ENCODE measurements at regions not wholly inside any gene's neighbourhood (a gene's known extent, or its start where the extent isn't known, plus 50 kb on each side); places are given as distances from the start of the nearest gene placed in this dataset.

DNA sequence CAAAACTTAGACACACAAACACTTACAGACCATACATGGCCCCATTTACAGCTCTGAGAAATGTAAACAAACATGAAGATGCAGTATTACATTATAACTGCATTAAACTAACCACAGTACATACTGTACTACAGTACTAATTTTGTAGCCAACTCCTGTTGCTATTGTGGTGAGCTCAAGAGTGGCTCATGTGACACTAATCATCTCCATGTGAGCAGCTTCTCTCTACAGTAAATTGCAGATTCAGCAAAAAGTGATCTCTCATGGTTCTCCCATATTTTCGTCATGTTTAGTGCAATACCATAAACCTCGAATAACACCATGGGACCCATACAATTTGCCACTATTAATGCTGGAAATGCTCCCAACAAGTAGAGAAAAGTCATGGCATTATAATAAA is 860.4 kb downstream of the EPHA7 start:
- Histone ChIP-seq H3K4me3 (no peak overlapping the region), H3K9me3 (no peaks in the 10 kb centered on the region), H3K36me3 (no peaks in the 10 kb centered on the region), H3K27me3 (no peaks in the 10 kb centered on the region), H3K27ac (no peak overlapping the region), H3K4me1 (no peaks in the 10 kb centered on the region)
- DNase-seq (ENCODE audit: low spot score in 2 of 2) = no peak
- TF ChIP-seq POLR2AphosphoS5 (IDR thresholded peaks at IDR 0.05) (no peak), POLR2A (IDR thresholded peaks at IDR 0.05) (no peak)
- TF ChIP-seq, protein P1, sequence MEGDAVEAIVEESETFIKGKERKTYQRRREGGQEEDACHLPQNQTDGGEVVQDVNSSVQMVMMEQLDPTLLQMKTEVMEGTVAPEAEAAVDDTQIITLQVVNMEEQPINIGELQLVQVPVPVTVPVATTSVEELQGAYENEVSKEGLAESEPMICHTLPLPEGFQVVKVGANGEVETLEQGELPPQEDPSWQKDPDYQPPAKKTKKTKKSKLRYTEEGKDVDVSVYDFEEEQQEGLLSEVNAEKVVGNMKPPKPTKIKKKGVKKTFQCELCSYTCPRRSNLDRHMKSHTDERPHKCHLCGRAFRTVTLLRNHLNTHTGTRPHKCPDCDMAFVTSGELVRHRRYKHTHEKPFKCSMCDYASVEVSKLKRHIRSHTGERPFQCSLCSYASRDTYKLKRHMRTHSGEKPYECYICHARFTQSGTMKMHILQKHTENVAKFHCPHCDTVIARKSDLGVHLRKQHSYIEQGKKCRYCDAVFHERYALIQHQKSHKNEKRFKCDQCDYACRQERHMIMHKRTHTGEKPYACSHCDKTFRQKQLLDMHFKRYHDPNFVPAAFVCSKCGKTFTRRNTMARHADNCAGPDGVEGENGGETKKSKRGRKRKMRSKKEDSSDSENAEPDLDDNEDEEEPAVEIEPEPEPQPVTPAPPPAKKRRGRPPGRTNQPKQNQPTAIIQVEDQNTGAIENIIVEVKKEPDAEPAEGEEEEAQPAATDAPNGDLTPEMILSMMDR (IDR thresholded peaks at IDR 0.05) = no peak
- intact Hi-C loops (cut with DNase I; ENCODE audit: low total_unique reads) = no loop called here

DNA sequence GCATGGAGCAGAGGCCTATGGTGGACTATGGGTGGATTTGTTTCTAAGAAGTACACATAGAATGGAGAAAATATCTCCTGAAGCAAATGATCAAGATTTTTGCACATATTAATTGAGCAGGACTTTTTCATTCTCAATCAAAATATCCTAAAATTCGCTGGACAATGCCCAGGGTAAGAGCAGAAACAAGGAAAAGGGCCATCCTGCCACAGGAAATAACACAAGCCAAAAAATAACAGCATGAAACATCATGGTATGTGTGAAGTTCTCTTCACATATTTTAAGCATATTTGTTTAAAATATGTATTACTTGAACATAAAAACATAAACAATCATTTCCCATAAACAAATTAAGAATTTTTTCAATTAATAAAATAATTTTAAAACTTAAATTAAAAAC is 868.9 kb downstream of the EPHA7 start:
- TF ChIP-seq POLR2A (IDR thresholded peaks at IDR 0.05) = no peak
- TF ChIP-seq POLR2AphosphoS5 (IDR thresholded peaks at IDR 0.05) = no peak
- TF ChIP-seq, protein P1 (IDR thresholded peaks at IDR 0.05) = no peak
- Histone ChIP-seq H3K27me3 (no peaks in the 10 kb centered on the region), H3K4me1 (no peaks in the 10 kb centered on the region), H3K27ac (no peak overlapping the region), H3K9me3 (no peaks in the 10 kb centered on the region), H3K4me3 (no peak overlapping the region), H3K36me3 (no peaks in the 10 kb centered on the region)
- intact Hi-C loops (cut with DNase I; ENCODE audit: low total_unique reads) = no loop called here
- DNase-seq (ENCODE audit: low spot score in 2 of 2) = no peak

DNA sequence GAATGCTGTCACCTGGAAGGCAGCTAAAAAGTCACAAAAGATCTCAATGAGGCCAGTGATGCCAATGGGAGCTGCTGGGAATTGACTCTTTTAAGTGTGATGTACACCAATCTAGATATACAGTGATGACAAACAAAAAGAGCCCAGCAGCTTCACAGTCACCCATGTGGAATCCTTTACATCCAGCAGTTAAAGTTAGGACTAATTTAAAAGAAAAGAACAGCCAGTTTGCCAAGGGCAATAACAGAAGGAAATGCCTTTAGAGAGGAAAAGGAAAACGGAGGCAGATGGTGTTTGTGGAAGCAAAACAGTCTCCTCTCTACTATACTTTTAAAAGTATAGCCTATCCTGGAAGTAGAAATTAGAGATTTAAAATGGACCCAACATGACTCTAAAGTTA is 873.5 kb downstream of the EPHA7 start:
- Histone ChIP-seq H3K4me3 (no peak overlapping the region), H3K9me3 (no peaks in the 10 kb centered on the region), H3K36me3 (no peaks in the 10 kb centered on the region), H3K27me3 (no peaks in the 10 kb centered on the region), H3K27ac (no peak overlapping the region), H3K4me1 (no peaks in the 10 kb centered on the region)
- intact Hi-C loops (cut with DNase I; ENCODE audit: low total_unique reads) = no loop called here
- TF ChIP-seq POLR2A (IDR thresholded peaks at IDR 0.05) = no peak
- TF ChIP-seq, protein P1 (IDR thresholded peaks at IDR 0.05) = no peak
- TF ChIP-seq POLR2AphosphoS5 (IDR thresholded peaks at IDR 0.05) = no peak
- DNase-seq (ENCODE audit: low spot score in 2 of 2) = no peak

DNA sequence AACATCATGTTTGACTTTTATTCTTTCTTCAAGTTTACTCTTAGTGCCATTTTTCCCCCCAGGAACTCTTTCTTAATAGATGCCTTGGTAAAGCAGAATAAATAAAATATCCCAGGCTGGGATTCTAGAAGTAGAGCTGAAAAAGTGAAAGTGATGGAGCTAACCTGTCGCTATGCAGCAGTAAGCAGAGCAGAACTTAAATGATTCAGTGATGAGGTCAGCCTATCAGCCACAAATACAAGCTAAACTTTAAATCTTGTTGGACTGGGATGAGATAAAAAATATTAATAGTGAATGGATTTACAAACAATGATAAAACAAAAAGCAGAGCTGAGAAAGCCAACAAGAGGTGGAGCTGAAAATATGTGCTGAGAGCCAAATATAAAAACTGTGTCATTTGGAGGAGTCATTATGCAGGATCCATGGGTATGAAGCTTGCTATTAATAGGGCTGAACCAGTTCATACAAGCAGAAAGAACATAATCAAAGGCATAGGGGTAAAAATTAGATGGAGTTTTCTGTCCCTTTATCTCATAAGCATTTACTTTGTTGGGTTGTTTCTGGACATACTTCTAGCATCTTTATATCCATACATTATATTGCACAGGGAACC is 877.8 kb downstream of the EPHA7 start:
- no peaks in the 10 kb centered on the region for H3K4me1 ChIP-seq
- TF ChIP-seq POLR2A (IDR thresholded peaks at IDR 0.05) (no peak), POLR2AphosphoS5 (IDR thresholded peaks at IDR 0.05) (no peak)
- TF ChIP-seq, protein P1 (IDR thresholded peaks at IDR 0.05) = no peak
- intact Hi-C loops (cut with DNase I; ENCODE audit: low total_unique reads) = no loop called here
- no peaks in the 10 kb centered on the region for H3K27me3 ChIP-seq
- H3K9me3 ChIP-seq = no peaks in the 10 kb centered on the region
- no peak for DNase-seq (ENCODE audit: low spot score in 2 of 2)
- no peaks in the 10 kb centered on the region for H3K36me3 ChIP-seq
- no peak overlapping the region for H3K27ac ChIP-seq
- H3K4me3 ChIP-seq = no peak overlapping the region

DNA sequence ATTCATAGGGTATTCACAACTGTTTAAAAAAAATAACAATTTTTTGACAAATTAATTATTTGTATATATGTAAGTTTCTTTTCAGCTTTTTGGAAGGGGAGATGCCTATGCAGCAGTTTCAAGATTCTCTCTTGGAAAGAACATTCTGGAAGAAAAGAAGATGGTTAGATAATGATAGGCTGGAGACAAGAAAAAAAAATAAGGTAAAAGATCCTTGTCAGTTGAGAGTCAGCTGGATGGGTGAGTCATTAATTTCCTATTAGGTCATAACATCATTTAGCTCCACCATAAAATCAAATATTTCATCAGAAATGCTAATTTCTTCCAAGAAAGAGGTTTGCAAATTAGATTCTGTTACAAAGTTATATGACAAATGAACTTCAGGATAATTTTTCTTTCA is 880.4 kb downstream of the EPHA7 start:
- no peak for DNase-seq (ENCODE audit: low spot score in 2 of 2)
- intact Hi-C loops (cut with DNase I; ENCODE audit: low total_unique reads) = no loop called here
- TF ChIP-seq POLR2AphosphoS5 (IDR thresholded peaks at IDR 0.05) (no peak), POLR2A (IDR thresholded peaks at IDR 0.05) (no peak)
- TF ChIP-seq, protein P1 (IDR thresholded peaks at IDR 0.05) = no peak
- Histone ChIP-seq H3K27me3 (no peaks in the 10 kb centered on the region), H3K9me3 (no peaks in the 10 kb centered on the region), H3K27ac (no peak overlapping the region), H3K4me1 (no peaks in the 10 kb centered on the region), H3K36me3 (no peaks in the 10 kb centered on the region), H3K4me3 (no peak overlapping the region)

Data from breast epithelium (tissue), 4 donors.